A549 (cell line): ENCODE measurements at regions not wholly inside any gene's neighbourhood (a gene's known extent, or its start where the extent isn't known, plus 50 kb on each side); places are given as distances from the start of the nearest gene placed in this dataset.

Experiments used
- BHLHE40 ChIP-seq: IDR thresholded peaks from 2 replicates; pipeline ENCODE4 v1.6.1; 2012; ENCODE audit warnings: low read depth, low read length, inconsistent platforms
- CBX8 ChIP-seq: fragments of 200-600 bp; sonication (generic); IDR thresholded peaks from 2 replicates; pipeline ENCODE4 v1.6.1; 2016
- EP300 ChIP-seq, 2 experiments: fragments of >200 bp; sonication (Bioruptor Twin); formaldehyde crosslinking; IDR thresholded peaks; 2 replicates in 1 of 2; 3 replicates in 1 of 2; pipeline ENCODE4 v1.6.1; 2016 to 2017
- ESRRA ChIP-seq: fragments of 150-350 bp; IDR thresholded peaks from 2 replicates; pipeline ENCODE4 v1.6.1; 2014; ENCODE audit warnings: mild to moderate bottlenecking, low read length, borderline replicate concordance
- HDAC2 ChIP-seq: fragments of 200-600 bp; sonication (generic); IDR thresholded peaks from 2 replicates; pipeline ENCODE4 v1.6.1; 2016
- JUN ChIP-seq, 2 experiments: fragments of >200 bp; sonication (Bioruptor Twin); formaldehyde crosslinking; IDR thresholded peaks; 2 replicates in 1 of 2; 3 replicates in 1 of 2; pipeline ENCODE4 v1.6.1; 2016 to 2017
- MAZ ChIP-seq: fragments of 150-350 bp; IDR thresholded peaks from 2 replicates; pipeline ENCODE4 v1.6.1; 2014; ENCODE audit warnings: antibody characterized with exemption, low read depth, low read length, borderline replicate concordance
- POLR2A ChIP-seq: IDR thresholded peaks from 2 replicates; pipeline ENCODE4 v1.6.1; 2012; ENCODE audit warnings: mild to moderate bottlenecking, low read length
- POLR2AphosphoS2 ChIP-seq: conservative IDR thresholded peaks from 2 replicates; pipeline ENCODE4 v1.6.1; 2012; ENCODE audit warnings: low read length, improper control_type of control experiment, inconsistent platforms
- RNF2 ChIP-seq: fragments of 200-600 bp; sonication (generic); IDR thresholded peaks from 2 replicates; pipeline ENCODE4 v1.6.1; 2016; ENCODE audit warnings: low read depth, mild to moderate bottlenecking, antibody characterized with exemption, moderate library complexity, borderline replicate concordance
- SREBF2 ChIP-seq: fragments of 450-650 bp; IDR thresholded peaks from 2 replicates; pipeline ENCODE4 v1.6.1; 2014; ENCODE audit warnings: mild to moderate bottlenecking, moderate library complexity
- TF ChIP-seq, protein P1 (sequence below): fragments of >200 bp; sonication (Bioruptor Twin); formaldehyde crosslinking; IDR thresholded peaks from 3 replicates; pipeline ENCODE4 v1.5.1; 2016
- TF ChIP-seq, protein P2 (sequence below): IDR thresholded peaks from 2 replicates; pipeline ENCODE4 v1.6.1; 2012
- TF ChIP-seq, protein P3 (sequence below): fragments of 150-350 bp; IDR thresholded peaks from 2 replicates; pipeline ENCODE4 v1.6.1; 2014; ENCODE audit warnings: low read depth, mild to moderate bottlenecking, low read length

DNA sequence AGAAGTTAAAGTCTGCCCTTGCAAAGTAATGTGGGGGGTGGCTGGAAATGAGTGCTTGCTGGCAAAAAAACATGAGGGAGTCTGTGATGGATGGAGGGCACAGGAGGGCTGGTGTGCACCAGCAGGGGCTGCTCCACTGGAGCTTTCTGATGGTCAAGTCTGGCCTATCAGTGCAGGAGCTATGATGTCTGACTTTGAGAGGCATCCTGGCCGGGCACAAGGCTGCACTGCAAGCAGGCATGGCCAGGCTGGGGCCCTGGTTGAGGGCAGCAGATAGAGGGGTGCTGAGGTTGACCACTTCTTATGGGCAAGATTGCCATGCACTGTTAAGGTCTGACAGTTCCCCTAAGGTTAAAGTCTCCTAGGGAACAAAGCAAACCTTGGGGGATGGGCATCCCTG lies 1140.2 kb downstream of the FAM133A start:
- no peak for TF ChIP-seq SREBF2
- TF ChIP-seq CBX8: no peak
- TF ChIP-seq, protein P1, sequence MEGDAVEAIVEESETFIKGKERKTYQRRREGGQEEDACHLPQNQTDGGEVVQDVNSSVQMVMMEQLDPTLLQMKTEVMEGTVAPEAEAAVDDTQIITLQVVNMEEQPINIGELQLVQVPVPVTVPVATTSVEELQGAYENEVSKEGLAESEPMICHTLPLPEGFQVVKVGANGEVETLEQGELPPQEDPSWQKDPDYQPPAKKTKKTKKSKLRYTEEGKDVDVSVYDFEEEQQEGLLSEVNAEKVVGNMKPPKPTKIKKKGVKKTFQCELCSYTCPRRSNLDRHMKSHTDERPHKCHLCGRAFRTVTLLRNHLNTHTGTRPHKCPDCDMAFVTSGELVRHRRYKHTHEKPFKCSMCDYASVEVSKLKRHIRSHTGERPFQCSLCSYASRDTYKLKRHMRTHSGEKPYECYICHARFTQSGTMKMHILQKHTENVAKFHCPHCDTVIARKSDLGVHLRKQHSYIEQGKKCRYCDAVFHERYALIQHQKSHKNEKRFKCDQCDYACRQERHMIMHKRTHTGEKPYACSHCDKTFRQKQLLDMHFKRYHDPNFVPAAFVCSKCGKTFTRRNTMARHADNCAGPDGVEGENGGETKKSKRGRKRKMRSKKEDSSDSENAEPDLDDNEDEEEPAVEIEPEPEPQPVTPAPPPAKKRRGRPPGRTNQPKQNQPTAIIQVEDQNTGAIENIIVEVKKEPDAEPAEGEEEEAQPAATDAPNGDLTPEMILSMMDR: no peak
- no peak for TF ChIP-seq EP300 (IDR thresholded peaks at IDR 0.05)
- no peak for TF ChIP-seq MAZ
- no peak for TF ChIP-seq POLR2A
- no peak for TF ChIP-seq ESRRA
- TF ChIP-seq, protein P2, sequence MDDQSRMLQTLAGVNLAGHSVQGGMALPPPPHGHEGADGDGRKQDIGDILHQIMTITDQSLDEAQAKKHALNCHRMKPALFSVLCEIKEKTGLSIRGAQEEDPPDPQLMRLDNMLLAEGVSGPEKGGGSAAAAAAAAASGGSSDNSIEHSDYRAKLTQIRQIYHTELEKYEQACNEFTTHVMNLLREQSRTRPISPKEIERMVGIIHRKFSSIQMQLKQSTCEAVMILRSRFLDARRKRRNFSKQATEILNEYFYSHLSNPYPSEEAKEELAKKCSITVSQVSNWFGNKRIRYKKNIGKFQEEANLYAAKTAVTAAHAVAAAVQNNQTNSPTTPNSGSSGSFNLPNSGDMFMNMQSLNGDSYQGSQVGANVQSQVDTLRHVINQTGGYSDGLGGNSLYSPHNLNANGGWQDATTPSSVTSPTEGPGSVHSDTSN: no peak
- TF ChIP-seq RNF2: no peak
- TF ChIP-seq, protein P3, sequence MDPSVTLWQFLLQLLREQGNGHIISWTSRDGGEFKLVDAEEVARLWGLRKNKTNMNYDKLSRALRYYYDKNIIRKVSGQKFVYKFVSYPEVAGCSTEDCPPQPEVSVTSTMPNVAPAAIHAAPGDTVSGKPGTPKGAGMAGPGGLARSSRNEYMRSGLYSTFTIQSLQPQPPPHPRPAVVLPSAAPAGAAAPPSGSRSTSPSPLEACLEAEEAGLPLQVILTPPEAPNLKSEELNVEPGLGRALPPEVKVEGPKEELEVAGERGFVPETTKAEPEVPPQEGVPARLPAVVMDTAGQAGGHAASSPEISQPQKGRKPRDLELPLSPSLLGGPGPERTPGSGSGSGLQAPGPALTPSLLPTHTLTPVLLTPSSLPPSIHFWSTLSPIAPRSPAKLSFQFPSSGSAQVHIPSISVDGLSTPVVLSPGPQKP: no peak
- no peak for TF ChIP-seq JUN (IDR thresholded peaks at IDR 0.05)
- no peak for TF ChIP-seq POLR2AphosphoS2
- TF ChIP-seq HDAC2: no peak
- no peak for TF ChIP-seq BHLHE40
